ENCODE measurements at regions not wholly inside any gene's neighbourhood (a gene's known extent, or its start where the extent isn't known, plus 50 kb on each side); places are given as distances from the start of the nearest gene placed in this dataset.
"Not testable (repeated sequence)": the region's sequence is repeated elsewhere in the genome, so short reads cannot be mapped to it uniquely, and the experiment has no call there.

- intact Hi-C loops (cut with micrococcal nuclease), result no loop called here
Measured at GRCh38 chr2:60357996-60358395, 195.5 kb downstream of the BCL11A start.

- intact Hi-C loops (cut with micrococcal nuclease), result no loop called here
Measured at GRCh38 chr2:60356346-60356745, 197.1 kb downstream of the BCL11A start.

DNA sequence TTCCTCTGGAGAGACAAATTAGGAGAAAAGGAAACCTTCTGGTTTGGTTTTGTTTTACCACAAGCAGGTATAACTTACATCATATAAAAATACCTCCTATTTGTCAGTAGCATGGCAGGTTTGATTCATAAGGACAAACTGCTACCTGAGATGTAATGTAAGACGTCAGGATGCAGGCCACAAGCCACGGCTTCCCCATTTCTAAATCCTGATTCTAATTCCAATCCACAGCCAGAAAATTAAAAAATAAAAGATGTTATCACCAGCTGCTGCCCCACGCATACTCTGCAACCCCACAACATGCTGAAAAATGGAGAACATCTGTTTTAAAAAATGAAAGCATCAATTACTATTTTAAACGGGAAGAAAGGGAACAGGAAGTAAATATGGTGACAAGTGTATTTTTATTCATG is 197.6 kb downstream of the BCL11A start:
- intact Hi-C loops (cut with micrococcal nuclease), result no loop called here

GRCh38 chr2:60354713-60355112 is 198.7 kb downstream of the BCL11A start:
- intact Hi-C loops (cut with micrococcal nuclease), result no loop called here

DNA sequence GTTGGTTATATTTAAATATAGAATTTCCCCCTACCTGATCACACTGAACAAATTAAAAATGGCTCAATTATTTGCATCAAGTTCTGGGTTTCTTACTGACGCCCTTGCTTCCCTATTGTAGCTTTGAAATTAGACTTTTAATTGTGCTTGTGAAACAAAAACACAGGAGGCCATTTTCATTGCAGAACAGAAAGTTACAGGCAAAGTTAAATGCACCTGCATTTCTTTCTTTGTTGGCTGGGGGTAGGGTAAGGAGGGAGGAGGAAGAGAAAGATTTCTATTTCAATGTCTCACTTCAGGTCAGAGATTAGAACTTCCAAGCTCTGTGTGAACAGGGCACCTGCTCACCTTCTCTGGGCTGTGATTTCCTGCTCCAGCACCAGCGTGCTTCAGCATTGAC is 199.6 kb downstream of the BCL11A start:
- intact Hi-C loops (cut with micrococcal nuclease), result no loop called here

- intact Hi-C loops (cut with micrococcal nuclease), result no loop called here
Measured at GRCh38 chr2:60353406-60353800, 200.1 kb downstream of the BCL11A start.

DNA sequence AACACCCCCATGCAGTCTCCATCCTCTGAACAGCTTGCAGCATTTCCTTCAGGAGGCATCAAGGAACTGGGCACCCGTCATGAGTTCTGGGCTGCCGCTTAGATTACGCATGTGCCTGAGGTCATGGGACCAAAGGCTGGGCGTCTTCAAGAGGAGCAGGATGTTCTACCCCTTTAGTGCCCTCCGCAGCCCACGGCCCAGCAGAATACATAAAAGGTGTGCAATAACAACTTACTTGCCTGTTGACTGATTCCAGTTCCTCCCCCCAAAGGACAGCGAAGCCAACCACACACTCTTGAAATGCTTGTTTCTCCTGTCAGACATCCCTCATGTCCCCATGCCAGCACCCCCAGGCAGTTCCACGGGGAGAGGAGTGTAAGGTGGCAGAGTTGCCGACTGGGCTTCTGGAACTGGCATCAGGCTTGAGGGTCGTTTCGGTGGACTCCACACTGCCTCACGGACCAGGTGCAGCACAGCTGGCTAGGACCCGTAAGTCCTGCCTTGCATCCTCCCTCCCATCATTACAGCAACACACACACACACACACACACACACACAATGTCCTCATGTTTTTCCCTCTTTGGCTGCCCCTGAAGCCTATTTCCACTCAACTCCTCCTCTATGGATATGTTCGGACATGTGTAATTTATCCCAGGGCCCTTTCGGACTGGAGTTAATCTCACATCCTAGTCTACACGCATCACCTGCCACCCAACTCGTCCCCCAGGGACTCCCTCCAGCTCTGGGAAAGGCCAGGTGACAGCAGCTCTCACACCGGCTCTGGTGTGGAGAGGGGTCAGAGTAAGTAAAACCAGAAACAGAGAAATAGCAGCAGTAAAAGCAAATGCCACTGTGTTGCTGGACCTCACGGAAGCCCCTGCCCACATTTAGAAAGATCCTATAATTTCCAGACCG is 200.7 kb downstream of the BCL11A start:
- intact Hi-C loops (cut with micrococcal nuclease), result no loop called here

- intact Hi-C loops (cut with micrococcal nuclease), result no loop called here
Measured at GRCh38 chr2:60351802-60352201, 201.7 kb downstream of the BCL11A start.

GRCh38 chr2:60351321-60351720 is 202.1 kb downstream of the BCL11A start:
- intact Hi-C loops (cut with micrococcal nuclease), result no loop called here

DNA sequence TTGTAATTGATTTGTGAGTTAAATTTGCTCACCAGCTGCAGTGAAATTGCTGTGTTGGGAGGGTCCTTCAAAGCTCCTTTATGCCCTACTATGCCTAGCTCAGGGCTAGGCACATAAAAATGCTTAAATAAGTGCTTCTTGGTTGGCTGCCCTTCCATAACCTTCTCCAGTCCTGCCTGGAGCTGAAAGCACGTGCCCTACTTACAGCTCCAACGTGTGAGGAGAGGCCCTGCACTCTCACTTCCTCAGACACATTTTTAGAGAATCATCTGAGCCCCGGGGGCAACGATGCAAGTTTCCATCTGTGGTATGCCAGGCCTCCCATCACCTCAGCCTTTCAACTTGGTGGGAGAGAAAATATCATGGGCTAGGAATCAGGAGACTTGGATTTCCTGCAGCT is 202.7 kb downstream of the BCL11A start:
- intact Hi-C loops (cut with micrococcal nuclease), result no loop called here

DNA sequence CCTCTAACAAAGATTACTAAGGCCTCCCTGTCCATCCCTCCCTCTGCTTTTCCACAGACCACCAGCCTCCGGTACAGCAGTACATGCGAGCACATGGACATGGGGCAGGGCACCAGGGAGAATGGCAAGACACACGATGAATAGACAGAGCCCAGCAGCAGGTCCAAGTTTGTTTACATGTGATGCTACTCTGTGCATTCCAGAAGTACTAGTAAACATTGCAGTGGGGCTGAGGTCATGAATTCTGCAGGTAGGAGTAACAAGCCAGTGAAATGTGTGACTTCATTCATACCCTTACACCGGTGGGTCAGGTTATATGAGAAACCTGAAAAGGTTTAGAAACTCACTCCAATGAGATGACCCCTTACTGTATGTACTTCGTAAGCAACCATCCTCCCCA is 205.7 kb downstream of the BCL11A start:
- intact Hi-C loops (cut with micrococcal nuclease), result no loop called here

DNA sequence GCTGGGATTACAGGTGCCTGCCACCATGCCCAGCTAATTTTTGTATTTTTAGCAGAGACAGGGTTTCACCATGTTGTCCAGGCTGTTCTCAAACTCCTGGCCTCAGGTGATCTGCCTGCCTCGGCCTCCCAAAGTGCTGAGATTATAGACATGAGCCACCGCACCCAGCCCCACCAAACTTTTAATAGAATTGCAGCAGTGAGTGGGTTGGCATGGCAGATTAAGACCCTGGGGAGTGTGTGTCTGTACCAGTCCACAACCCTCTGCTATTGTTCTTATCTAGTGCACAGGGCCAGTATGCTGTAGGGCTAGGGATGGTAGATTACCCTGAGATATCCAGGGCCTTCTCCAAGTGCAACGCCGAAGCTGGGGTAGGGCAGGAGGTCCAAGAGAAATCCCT is 211.0 kb downstream of the BCL11A start:
- intact Hi-C loops (cut with micrococcal nuclease), result not testable (repeated sequence)

- intact Hi-C loops (cut with micrococcal nuclease), result no loop called here
Measured at GRCh38 chr2:60341151-60341550, 212.3 kb downstream of the BCL11A start.

- intact Hi-C loops (cut with micrococcal nuclease), result no loop called here
Measured at GRCh38 chr2:60339286-60339685, 214.2 kb downstream of the BCL11A start.

DNA sequence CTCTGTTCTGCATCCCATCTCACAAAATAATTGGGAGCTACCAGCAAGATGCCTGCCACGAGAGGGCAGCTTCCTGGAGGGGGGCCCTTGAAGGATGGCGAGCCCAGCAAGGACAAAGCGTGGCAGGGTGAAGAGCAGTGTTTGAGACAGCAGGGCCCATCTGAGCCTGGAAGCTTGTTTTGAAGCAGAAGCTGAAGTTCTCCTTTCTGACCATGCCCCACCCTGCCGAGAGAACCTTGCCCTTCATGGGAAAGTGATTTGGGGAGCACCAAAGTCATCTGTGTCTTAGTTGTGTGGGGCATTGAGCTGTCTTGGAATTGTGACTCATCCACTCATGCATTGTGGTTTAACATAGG is 216.3 kb downstream of the BCL11A start:
- intact Hi-C loops (cut with micrococcal nuclease), result no loop called here

- intact Hi-C loops (cut with micrococcal nuclease), result no loop called here
Measured at GRCh38 chr2:60336442-60337141, 216.9 kb downstream of the BCL11A start.

DNA sequence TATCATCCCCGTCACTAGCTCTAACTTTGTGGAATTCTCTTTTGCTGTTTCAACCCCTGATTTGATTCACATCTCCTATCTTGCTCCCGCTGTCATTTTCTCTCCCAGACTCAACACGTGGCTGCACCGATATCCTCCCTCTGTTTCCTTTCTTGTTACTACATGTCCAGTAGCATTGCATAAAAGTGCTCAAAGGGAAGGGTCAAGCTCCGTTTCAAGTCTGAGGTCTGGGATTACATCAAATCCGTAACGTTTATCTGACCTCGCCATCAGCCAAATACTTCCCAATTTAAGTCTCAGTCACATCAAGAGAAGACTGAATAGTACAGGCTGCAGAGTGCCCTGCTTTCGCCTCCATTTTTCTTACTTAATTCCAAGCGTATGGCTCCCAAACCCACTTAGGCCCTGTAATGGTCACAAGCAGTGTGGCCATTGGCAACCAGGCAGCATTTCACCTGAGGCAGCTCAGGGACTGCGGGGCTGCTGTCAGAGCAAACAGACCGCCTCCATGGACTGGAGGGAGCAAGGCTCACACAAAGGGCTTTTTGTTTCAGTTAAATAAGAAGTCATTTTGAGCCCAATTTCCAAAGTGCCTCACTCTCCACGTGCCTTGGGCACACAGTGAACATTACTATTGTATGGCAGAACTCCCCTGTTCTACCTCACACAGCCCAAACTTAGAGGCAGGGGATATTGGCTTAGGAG is 217.8 kb downstream of the BCL11A start:
- intact Hi-C loops (cut with micrococcal nuclease), result no loop called here

- intact Hi-C loops (cut with micrococcal nuclease), result no loop called here
Measured at GRCh38 chr2:60334610-60335009, 218.8 kb downstream of the BCL11A start.

GRCh38 chr2:60333264-60333663 is 220.2 kb downstream of the BCL11A start:
- intact Hi-C loops (cut with micrococcal nuclease), result no loop called here

- intact Hi-C loops (cut with micrococcal nuclease), result no loop called here
Measured at GRCh38 chr2:60331115-60331809, 222.2 kb downstream of the BCL11A start.

GRCh38 chr2:60329225-60329624 is 224.2 kb downstream of the BCL11A start:
- intact Hi-C loops (cut with micrococcal nuclease), result no loop called here

DNA sequence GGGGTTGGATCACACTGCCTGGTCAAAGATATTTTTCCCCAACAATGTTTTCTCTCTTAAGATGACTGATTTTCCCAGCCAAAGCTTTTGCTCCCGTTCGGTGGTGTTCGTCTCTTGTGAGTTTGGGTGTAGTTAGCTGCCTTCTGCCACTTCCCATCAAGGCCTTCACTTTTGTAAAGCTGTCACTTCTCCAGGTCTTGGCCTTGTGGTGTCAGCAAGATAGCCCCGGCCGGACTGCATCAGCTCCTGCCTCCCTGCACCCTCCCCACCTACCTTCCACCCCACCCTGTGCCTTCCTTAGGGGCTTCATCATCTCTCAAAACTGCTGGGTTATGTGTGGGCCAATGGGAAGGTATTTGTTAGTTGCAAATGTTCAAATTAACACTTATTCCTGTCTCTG is 228.9 kb downstream of the BCL11A start:
- intact Hi-C loops (cut with micrococcal nuclease), result no loop called here
